ENCODE measurements at regions not wholly inside any gene's neighbourhood (a gene's known extent, or its start where the extent isn't known, plus 50 kb on each side); places are given as distances from the start of the nearest gene placed in this dataset.

DNA sequence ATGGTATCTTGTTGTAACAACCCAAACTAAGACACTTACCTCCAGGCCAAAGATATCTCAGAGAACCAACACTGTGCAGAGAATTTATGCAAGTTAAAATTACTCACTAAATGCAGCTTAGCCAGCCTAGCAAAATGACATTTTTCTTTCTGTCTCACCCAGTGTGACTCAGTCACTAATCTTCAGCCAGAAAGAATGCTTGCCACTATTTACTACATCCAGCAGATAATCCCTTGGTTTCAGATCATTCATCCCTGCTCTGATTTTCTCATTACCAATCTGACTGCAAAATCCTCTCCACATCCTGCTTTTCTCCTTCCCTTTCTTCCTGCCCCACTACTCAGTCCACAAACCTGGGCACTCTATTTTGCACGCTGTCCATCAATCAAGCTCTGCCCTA, 93.5 kb upstream of the NEBL start:
- WGBS, result 97% methylated on average over 1 of the region's 1 CpG
- intact Hi-C loops (cut with DNase I), result no loop called here
- H3K36me3 ChIP-seq, result no peaks in the 10 kb centered on the region
- H3K9me3 ChIP-seq, result no peaks in the 10 kb centered on the region
- H3K4me3 ChIP-seq, result no peak overlapping the region
- H3K27me3 ChIP-seq (replicated peaks; ENCODE audit: insufficient read depth), result no peaks in the 10 kb centered on the region
- H3K27ac ChIP-seq, result no peak overlapping the region
- DNase-seq (ENCODE audit: low spot score), result no peak
- H3K4me1 ChIP-seq (replicated peaks), result no peaks in the 10 kb centered on the region
- TF ChIP-seq POLR2A (IDR thresholded peaks at IDR 0.05), result no peak
- TF ChIP-seq POLR2AphosphoS5 (IDR thresholded peaks at IDR 0.05), result no peak
- TF ChIP-seq CTCF (IDR thresholded peaks at IDR 0.05), result no peak

- Histone ChIP-seq H3K4me1 (replicated peaks) (no peaks in the 10 kb centered on the region), H3K4me3 (no peak overlapping the region), H3K36me3 (no peaks in the 10 kb centered on the region), H3K27me3 (replicated peaks; ENCODE audit: insufficient read depth) (no peaks in the 10 kb centered on the region), H3K27ac (no peak overlapping the region), H3K9me3 (no peaks in the 10 kb centered on the region)
- WGBS, result 96% methylated on average over 1 of the region's 1 CpG
- TF ChIP-seq POLR2A (IDR thresholded peaks at IDR 0.05) (no peak), CTCF (IDR thresholded peaks at IDR 0.05) (no peak), POLR2AphosphoS5 (IDR thresholded peaks at IDR 0.05) (no peak)
- DNase-seq (ENCODE audit: low spot score), result no peak
- intact Hi-C loops (cut with DNase I), result no loop called here
Measured at GRCh38 chr10:20988357-20988983, 91.4 kb upstream of the NEBL start.

- Histone ChIP-seq H3K36me3 (no peaks in the 10 kb centered on the region), H3K4me1 (replicated peaks) (no peaks in the 10 kb centered on the region), H3K4me3 (no peak overlapping the region), H3K9me3 (no peaks in the 10 kb centered on the region), H3K27ac (no peak overlapping the region), H3K27me3 (replicated peaks; ENCODE audit: insufficient read depth) (no peaks in the 10 kb centered on the region)
- no peak for DNase-seq (ENCODE audit: low spot score)
- TF ChIP-seq POLR2A (IDR thresholded peaks at IDR 0.05), result no peak
- 90% methylated on average over 2 of the region's 2 CpGs for WGBS
- intact Hi-C loops (cut with DNase I), result no loop called here
Measured at GRCh38 chr10:20986049-20986448, 88.9 kb upstream of the NEBL start.

GRCh38 chr10:20984662-20985061, 87.6 kb upstream of the NEBL start:
- H3K27me3 ChIP-seq (replicated peaks; ENCODE audit: insufficient read depth), result no peaks in the 10 kb centered on the region
- H3K4me1 ChIP-seq (replicated peaks), result no peaks in the 10 kb centered on the region
- H3K9me3 ChIP-seq, result no peaks in the 10 kb centered on the region
- TF ChIP-seq POLR2A (IDR thresholded peaks at IDR 0.05) (no peak), CTCF (IDR thresholded peaks at IDR 0.05) (no peak), POLR2AphosphoS5 (IDR thresholded peaks at IDR 0.05) (no peak)
- no peak overlapping the region for H3K4me3 ChIP-seq
- no peak overlapping the region for H3K27ac ChIP-seq
- H3K36me3 ChIP-seq, result no peaks in the 10 kb centered on the region
- WGBS, result 80% methylated on average over 8 of the region's 8 CpGs
- intact Hi-C loops (cut with DNase I), result no loop called here
- no peak for DNase-seq (ENCODE audit: low spot score)

DNA sequence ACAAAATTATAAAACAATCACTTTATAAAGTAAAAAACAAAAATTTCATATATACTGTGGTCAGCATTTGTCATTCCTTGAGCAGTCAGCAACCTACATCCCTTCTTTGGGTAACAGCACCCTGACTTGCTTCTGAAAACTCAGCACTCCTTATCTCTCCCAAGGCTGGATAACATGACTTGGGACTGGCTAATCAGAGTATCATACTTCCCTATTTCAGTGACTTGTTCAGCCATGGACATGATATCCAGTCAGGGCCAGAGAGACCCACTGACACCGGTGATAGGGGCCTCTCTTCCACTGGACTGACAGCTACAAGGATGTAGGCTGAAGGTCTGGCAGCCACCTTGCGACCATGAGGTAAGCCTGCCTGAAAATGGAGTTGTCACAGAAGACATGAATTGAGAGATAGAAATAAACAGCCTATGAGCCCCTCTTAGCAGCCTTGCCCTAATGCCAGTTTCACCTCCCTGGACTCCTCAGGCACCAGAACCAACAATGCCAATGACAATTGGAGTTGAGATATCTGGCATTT, 84.4 kb upstream of the NEBL start:
- no peaks in the 10 kb centered on the region for H3K9me3 ChIP-seq
- intact Hi-C loops (cut with DNase I), result no loop called here
- no peak for DNase-seq (ENCODE audit: low spot score)
- H3K36me3 ChIP-seq, result no peaks in the 10 kb centered on the region
- H3K4me3 ChIP-seq, result no peak overlapping the region
- WGBS, result 100% methylated on average over 2 of the region's 2 CpGs
- TF ChIP-seq CTCF (IDR thresholded peaks at IDR 0.05) (no peak), POLR2AphosphoS5 (IDR thresholded peaks at IDR 0.05) (no peak), POLR2A (IDR thresholded peaks at IDR 0.05) (no peak)
- no peaks in the 10 kb centered on the region for H3K4me1 ChIP-seq (replicated peaks)
- H3K27ac ChIP-seq, result no peak overlapping the region
- no peaks in the 10 kb centered on the region for H3K27me3 ChIP-seq (replicated peaks; ENCODE audit: insufficient read depth)
